Neural cell (in vitro differentiated cells): ENCODE measurements at regions not wholly inside any gene's neighbourhood (a gene's known extent, or its start where the extent isn't known, plus 50 kb on each side); places are given as distances from the start of the nearest gene placed in this dataset.

Source experiments
- H2AFZ ChIP-seq: fragments of 200-600, 300-800 bp; sonication (generic), shearing (Covaris generic); 2 replicates; pipeline ENCODE4 v1.6.0; 2014; ENCODE audit warnings: low read depth, mild to moderate bottlenecking, antibody characterized with exemption, low read length, moderate library complexity
- H3F3A ChIP-seq: fragments of 200-600 bp; shearing (Covaris generic); 2 replicates; pipeline ENCODE4 v1.6.1; 2016; ENCODE audit warnings: mild to moderate bottlenecking, moderate library complexity, mixed read lengths, antibody characterized with exemption, low read length; ENCODE audit not compliant: insufficient read depth, poor library complexity, severe bottlenecking
- H3K27ac ChIP-seq: fragments of 200-600, 300-800 bp; sonication (generic), shearing (Covaris generic); 2 replicates; pipeline ENCODE4 v1.5.1; 2014; ENCODE audit warnings: mild to moderate bottlenecking, low read length, moderate library complexity
- H3K27me3 ChIP-seq: fragments of 300-800, 200-600 bp; sonication (generic), shearing (Covaris generic); 2 replicates; pipeline ENCODE4 v1.6.0; 2014; ENCODE audit warnings: mild to moderate bottlenecking, low read depth, low read length, moderate library complexity; ENCODE audit not compliant: insufficient read depth
- H3K36me3 ChIP-seq: fragments of 300-800, 200-600 bp; sonication (generic), shearing (Covaris generic); 2 replicates; pipeline ENCODE4 v1.5.1; 2014; ENCODE audit warnings: mild to moderate bottlenecking, antibody characterized with exemption, low read length, moderate library complexity; ENCODE audit not compliant: insufficient read depth
- H3K4me2 ChIP-seq: fragments of 300-800, 200-600 bp; sonication (generic), shearing (Covaris generic); 2 replicates; pipeline ENCODE4 v1.6.0; 2014; ENCODE audit warnings: mild to moderate bottlenecking, low read length
- H3K4me3 ChIP-seq: fragments of 300-800, 200-600 bp; sonication (generic), shearing (Covaris generic); 2 replicates; pipeline ENCODE4 v1.5.1; 2014; ENCODE audit warnings: mild to moderate bottlenecking, low read length, moderate library complexity
- H3K79me2 ChIP-seq: fragments of 200-600 bp; shearing (Covaris generic); replicated peaks from 2 replicates; pipeline ENCODE4 v1.6.0; 2014; ENCODE audit warnings: mild to moderate bottlenecking, low read length, moderate library complexity; ENCODE audit not compliant: insufficient read depth
- H3K9ac ChIP-seq: fragments of 300-800, 200-600 bp; sonication (generic), shearing (Covaris generic); 2 replicates; pipeline ENCODE4 v1.6.1; 2016; ENCODE audit warnings: mild to moderate bottlenecking, low read length, mixed read lengths
- H3K9me2 ChIP-seq: fragments of 200-600 bp; shearing (Covaris generic); 2 replicates; pipeline ENCODE4 v1.6.1; 2016; ENCODE audit warnings: mild to moderate bottlenecking, low read length, mixed read lengths; ENCODE audit not compliant: insufficient read depth
- H3K9me3 ChIP-seq: fragments of 200-600, 300-800 bp; sonication (generic), shearing (Covaris generic); 2 replicates; pipeline ENCODE4 v1.6.1; 2016; ENCODE audit warnings: mild to moderate bottlenecking, mixed run types, low read length, moderate library complexity, mixed read lengths
- H4K20me1 ChIP-seq: fragments of 200-600 bp; shearing (Covaris generic); 2 replicates; pipeline ENCODE4 v1.6.1; 2016; ENCODE audit warnings: mild to moderate bottlenecking, mixed run types; ENCODE audit not compliant: insufficient read depth
- EP300 ChIP-seq: fragments of 450-650 bp; conservative IDR thresholded peaks from 2 replicates; pipeline ENCODE4 v1.6.1; 2014; ENCODE audit warnings: antibody characterized with exemption, mild to moderate bottlenecking, moderate library complexity; ENCODE audit not compliant: poor library complexity, severe bottlenecking
- EZH2 ChIP-seq: fragments of 200-600, 300-800 bp; shearing (Covaris generic), sonication (generic); IDR thresholded peaks from 2 replicates; pipeline ENCODE4 v1.6.1; 2014; ENCODE audit warnings: antibody characterized with exemption, low read length, borderline replicate concordance, mild to moderate bottlenecking; ENCODE audit not compliant: insufficient read depth, poor library complexity, severe bottlenecking
- MXI1 ChIP-seq: fragments of 450-650 bp; conservative IDR thresholded peaks from 2 replicates; pipeline ENCODE4 v1.6.1; 2014; ENCODE audit warnings: antibody characterized with exemption, mild to moderate bottlenecking; ENCODE audit not compliant: poor library complexity, severe bottlenecking
- POLR2AphosphoS5 ChIP-seq: IDR thresholded peaks from 2 replicates; pipeline ENCODE4 v1.6.1; 2012
- RAD21 ChIP-seq: fragments of 450-650 bp; conservative IDR thresholded peaks from 2 replicates; pipeline ENCODE4 v1.6.1; 2014; ENCODE audit warnings: antibody characterized with exemption, mild to moderate bottlenecking, moderate library complexity
- SMC3 ChIP-seq: fragments of 450-650 bp; conservative IDR thresholded peaks from 2 replicates; pipeline ENCODE4 v1.6.1; 2014; ENCODE audit warnings: antibody characterized with exemption, mild to moderate bottlenecking, moderate library complexity; ENCODE audit not compliant: poor library complexity
- TAF1 ChIP-seq: IDR thresholded peaks from 2 replicates; pipeline ENCODE4 v1.6.1; 2012; ENCODE audit warnings: low read depth
- TF ChIP-seq, protein P1 (sequence below): fragments of 450-650 bp; IDR thresholded peaks from 2 replicates; pipeline ENCODE4 v1.5.1; 2014; ENCODE audit warnings: antibody characterized with exemption, mild to moderate bottlenecking, moderate library complexity; ENCODE audit not compliant: poor library complexity, severe bottlenecking
- TF ChIP-seq, protein P2 (sequence below): IDR thresholded peaks from 2 replicates; pipeline ENCODE4 v1.6.1; 2012; ENCODE audit warnings: borderline replicate concordance

DNA sequence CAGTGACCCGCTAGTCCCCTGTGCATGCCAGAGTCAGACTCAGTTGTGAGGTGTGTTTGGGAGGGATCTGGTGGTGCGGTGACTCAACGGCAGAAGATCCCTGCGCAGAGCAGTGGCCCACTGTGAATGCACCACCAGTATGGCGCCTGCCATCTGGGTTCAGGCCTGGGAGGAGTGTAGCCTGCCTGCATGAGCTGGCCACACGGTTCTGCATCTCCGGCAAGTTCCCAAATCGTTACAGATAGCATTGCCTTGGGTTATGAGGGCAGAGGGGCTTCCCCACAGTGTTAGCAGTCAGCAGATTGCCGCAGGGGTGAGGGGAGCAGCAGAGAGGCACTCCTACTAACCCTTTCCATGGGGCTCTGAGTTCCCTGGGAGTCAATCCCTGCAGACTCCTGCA, 629.6 kb downstream of the TLL1 start:
- H3K36me3 ChIP-seq = no peaks in the 10 kb centered on the region
- no peak overlapping the region for H2AFZ ChIP-seq
- no peak overlapping the region for H3K9ac ChIP-seq
- no peaks in the 10 kb centered on the region for H3K27me3 ChIP-seq
- no peaks in the 10 kb centered on the region for H3F3A ChIP-seq
- no peaks in the 10 kb centered on the region for H3K9me3 ChIP-seq
- H4K20me1 ChIP-seq = no peaks in the 10 kb centered on the region
- no peak for TF ChIP-seq EP300
- TF ChIP-seq, protein P1, sequence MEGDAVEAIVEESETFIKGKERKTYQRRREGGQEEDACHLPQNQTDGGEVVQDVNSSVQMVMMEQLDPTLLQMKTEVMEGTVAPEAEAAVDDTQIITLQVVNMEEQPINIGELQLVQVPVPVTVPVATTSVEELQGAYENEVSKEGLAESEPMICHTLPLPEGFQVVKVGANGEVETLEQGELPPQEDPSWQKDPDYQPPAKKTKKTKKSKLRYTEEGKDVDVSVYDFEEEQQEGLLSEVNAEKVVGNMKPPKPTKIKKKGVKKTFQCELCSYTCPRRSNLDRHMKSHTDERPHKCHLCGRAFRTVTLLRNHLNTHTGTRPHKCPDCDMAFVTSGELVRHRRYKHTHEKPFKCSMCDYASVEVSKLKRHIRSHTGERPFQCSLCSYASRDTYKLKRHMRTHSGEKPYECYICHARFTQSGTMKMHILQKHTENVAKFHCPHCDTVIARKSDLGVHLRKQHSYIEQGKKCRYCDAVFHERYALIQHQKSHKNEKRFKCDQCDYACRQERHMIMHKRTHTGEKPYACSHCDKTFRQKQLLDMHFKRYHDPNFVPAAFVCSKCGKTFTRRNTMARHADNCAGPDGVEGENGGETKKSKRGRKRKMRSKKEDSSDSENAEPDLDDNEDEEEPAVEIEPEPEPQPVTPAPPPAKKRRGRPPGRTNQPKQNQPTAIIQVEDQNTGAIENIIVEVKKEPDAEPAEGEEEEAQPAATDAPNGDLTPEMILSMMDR = no peak
- TF ChIP-seq EZH2 = no peak
- TF ChIP-seq, protein P2, sequence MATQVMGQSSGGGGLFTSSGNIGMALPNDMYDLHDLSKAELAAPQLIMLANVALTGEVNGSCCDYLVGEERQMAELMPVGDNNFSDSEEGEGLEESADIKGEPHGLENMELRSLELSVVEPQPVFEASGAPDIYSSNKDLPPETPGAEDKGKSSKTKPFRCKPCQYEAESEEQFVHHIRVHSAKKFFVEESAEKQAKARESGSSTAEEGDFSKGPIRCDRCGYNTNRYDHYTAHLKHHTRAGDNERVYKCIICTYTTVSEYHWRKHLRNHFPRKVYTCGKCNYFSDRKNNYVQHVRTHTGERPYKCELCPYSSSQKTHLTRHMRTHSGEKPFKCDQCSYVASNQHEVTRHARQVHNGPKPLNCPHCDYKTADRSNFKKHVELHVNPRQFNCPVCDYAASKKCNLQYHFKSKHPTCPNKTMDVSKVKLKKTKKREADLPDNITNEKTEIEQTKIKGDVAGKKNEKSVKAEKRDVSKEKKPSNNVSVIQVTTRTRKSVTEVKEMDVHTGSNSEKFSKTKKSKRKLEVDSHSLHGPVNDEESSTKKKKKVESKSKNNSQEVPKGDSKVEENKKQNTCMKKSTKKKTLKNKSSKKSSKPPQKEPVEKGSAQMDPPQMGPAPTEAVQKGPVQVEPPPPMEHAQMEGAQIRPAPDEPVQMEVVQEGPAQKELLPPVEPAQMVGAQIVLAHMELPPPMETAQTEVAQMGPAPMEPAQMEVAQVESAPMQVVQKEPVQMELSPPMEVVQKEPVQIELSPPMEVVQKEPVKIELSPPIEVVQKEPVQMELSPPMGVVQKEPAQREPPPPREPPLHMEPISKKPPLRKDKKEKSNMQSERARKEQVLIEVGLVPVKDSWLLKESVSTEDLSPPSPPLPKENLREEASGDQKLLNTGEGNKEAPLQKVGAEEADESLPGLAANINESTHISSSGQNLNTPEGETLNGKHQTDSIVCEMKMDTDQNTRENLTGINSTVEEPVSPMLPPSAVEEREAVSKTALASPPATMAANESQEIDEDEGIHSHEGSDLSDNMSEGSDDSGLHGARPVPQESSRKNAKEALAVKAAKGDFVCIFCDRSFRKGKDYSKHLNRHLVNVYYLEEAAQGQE = no peak
- H3K4me3 ChIP-seq = no peak overlapping the region
- H3K9me2 ChIP-seq = no peaks in the 10 kb centered on the region
- no peaks in the 10 kb centered on the region for H3K79me2 ChIP-seq
- no peak overlapping the region for H3K27ac ChIP-seq
- H3K4me2 ChIP-seq = no peak overlapping the region

GRCh38 chr4:166506051-166506450, 633.0 kb downstream of the TLL1 start:
- no peaks in the 10 kb centered on the region for H3K36me3 ChIP-seq
- peaks cover under 1% of the 10 kb centered on the region for H3K27me3 ChIP-seq
- no peaks in the 10 kb centered on the region for H3K9me3 ChIP-seq
- no peaks in the 10 kb centered on the region for H3K79me2 ChIP-seq
- TF ChIP-seq, protein P2 = no peak
- no peak for TF ChIP-seq POLR2AphosphoS5
- no peak for TF ChIP-seq EZH2
- TF ChIP-seq SMC3 = no peak
- TF ChIP-seq, protein P1 = no peak
- no peak for TF ChIP-seq MXI1
- no peak for TF ChIP-seq TAF1
- TF ChIP-seq EP300 = no peak
- TF ChIP-seq RAD21 = no peak
- H3K27ac ChIP-seq = no peak overlapping the region
- H3K4me2 ChIP-seq = no peak overlapping the region
- no peaks in the 10 kb centered on the region for H4K20me1 ChIP-seq
- no peak overlapping the region for H3K9ac ChIP-seq
- no peak overlapping the region for H3K4me3 ChIP-seq
- no peaks in the 10 kb centered on the region for H3K9me2 ChIP-seq
- H2AFZ ChIP-seq = no peak overlapping the region
- no peaks in the 10 kb centered on the region for H3F3A ChIP-seq
